ENCODE measurements at regions not wholly inside any gene's neighbourhood (a gene's known extent, or its start where the extent isn't known, plus 50 kb on each side); places are given as distances from the start of the nearest gene placed in this dataset.

DNA sequence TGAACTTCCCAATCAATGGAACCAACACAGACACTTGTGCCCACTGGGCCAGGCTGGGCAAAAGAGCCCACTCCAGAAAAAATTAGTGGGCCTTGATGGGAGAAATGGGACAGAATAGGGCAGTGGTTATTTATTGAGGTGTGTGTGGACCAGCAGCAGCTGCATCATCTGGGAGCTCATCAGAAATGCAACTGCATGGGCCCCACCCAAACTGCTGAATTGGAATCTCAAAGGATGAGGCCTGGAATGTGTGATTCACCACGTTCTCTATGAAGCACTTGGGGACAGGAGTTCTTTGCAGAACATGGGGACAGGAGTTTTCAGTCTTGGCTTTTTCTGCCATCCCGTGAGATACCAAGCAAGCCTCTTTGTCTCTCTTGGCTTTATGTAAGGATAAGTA lies 255.6 kb upstream of the PLET1 start:
- TF ChIP-seq POLR2A (IDR thresholded peaks at IDR 0.05; ENCODE audit: low read depth, low read length), result no peak
- no peak for TF ChIP-seq TAF1 (IDR thresholded peaks at IDR 0.05; ENCODE audit: low read depth, low read length)
- no peak for TF ChIP-seq POLR2AphosphoS5 (IDR thresholded peaks at IDR 0.05; ENCODE audit: low read depth, low read length)
- no peak for TF ChIP-seq POU2F2 (IDR thresholded peaks at IDR 0.05; ENCODE audit: low read depth, low read length)
- no peak for TF ChIP-seq SPI1 (IDR thresholded peaks at IDR 0.05; ENCODE audit: low read depth, low read length)

All from GM12891 (cell line).